NCI-H2196 treated with DMSO at 0.1 percent for 48 hours (cell line): ENCODE measurements at regions not wholly inside any gene's neighbourhood (a gene's known extent, or its start where the extent isn't known, plus 50 kb on each side); places are given as distances from the start of the nearest gene placed in this dataset.

Experiments
- DNase-seq: peaks from one replicate; lab custom pipeline; 2025; ENCODE audit not compliant: unreplicated experiment; lab: John Stamatoyannopoulos, UW

- no peak for DNase-seq
Measured at GRCh38 chr20:63100926-63101699, 94.3 kb upstream of the BHLHE23 start.

- DNase-seq, result no peak
Measured at GRCh38 chr20:63100174-63100925, 93.6 kb upstream of the BHLHE23 start.

- DNase-seq, result no peak
Measured at GRCh38 chr20:63099456-63100173, 92.9 kb upstream of the BHLHE23 start.

GRCh38 chr20:63098195-63098810 lies 91.5 kb upstream of the BHLHE23 start:
- DNase-seq, result no peak

- DNase-seq, result no peak
Measured at GRCh38 chr20:63097336-63097831, 90.6 kb upstream of the BHLHE23 start.

- DNase-seq, result no peak
Measured at GRCh38 chr20:63096681-63097335, 90.0 kb upstream of the BHLHE23 start.

- DNase-seq, result no peak
Measured at GRCh38 chr20:63095718-63096654, 89.2 kb upstream of the BHLHE23 start.

- no peak for DNase-seq
Measured at GRCh38 chr20:63094767-63095499, 88.2 kb upstream of the BHLHE23 start.

- DNase-seq, result no peak
Measured at GRCh38 chr20:63093966-63094766, 87.4 kb upstream of the BHLHE23 start.

GRCh38 chr20:63092660-63093215 lies 86.0 kb upstream of the BHLHE23 start:
- no peak for DNase-seq

GRCh38 chr20:63091901-63092659 lies 85.3 kb upstream of the BHLHE23 start:
- no peak for DNase-seq

- no peak for DNase-seq
Measured at GRCh38 chr20:63090682-63091571, 84.2 kb upstream of the BHLHE23 start.

GRCh38 chr20:63090052-63090451 lies 83.3 kb upstream of the BHLHE23 start:
- no peak for DNase-seq

- no peak for DNase-seq
Measured at GRCh38 chr20:63089051-63089907, 82.5 kb upstream of the BHLHE23 start.
